ENCODE measurements at regions not wholly inside any gene's neighbourhood (a gene's known extent, or its start where the extent isn't known, plus 50 kb on each side); places are given as distances from the start of the nearest gene placed in this dataset.
A peak's percentile ranks its signal among the peaks of the same experiment; 100 is the strongest.

- no peak overlapping the region for H3K4me3 ChIP-seq
- H3K36me3 ChIP-seq, result no peaks in the 10 kb centered on the region
- WGBS, 2 donors, result 2 to 9% methylated on average over 4 of the region's 4 CpGs
- H3K27ac ChIP-seq, result no peak overlapping the region
- H3K4me1 ChIP-seq, result no peaks in the 10 kb centered on the region
- no peak for DNase-seq
- TF ChIP-seq CTCF (IDR thresholded peaks at IDR 0.05) (peak in 3 of 4 experiments; percentile 34 to 59 (median 58)), EP300 (IDR thresholded peaks at IDR 0.05) (no peak), POLR2AphosphoS5 (IDR thresholded peaks at IDR 0.05) (no peak), POLR2A (IDR thresholded peaks at IDR 0.05) (no peak)
- intact Hi-C loops (cut with DNase I), result loop anchor here (2.0 kb wide), 1 partner anchor 89 kb away; no protein-coding TSS in a partner anchor
- no peaks in the 10 kb centered on the region for H3K27me3 ChIP-seq
- no peaks in the 10 kb centered on the region for H3K9me3 ChIP-seq
Measured at GRCh38 chr3:132253262-132253878, 63.8 kb upstream of the ACP3 start.

GRCh38 chr3:132254076-132254755 is 63.0 kb upstream of the ACP3 start:
- Histone ChIP-seq H3K36me3 (no peaks in the 10 kb centered on the region), H3K4me3 (no peak overlapping the region), H3K9me3 (no peaks in the 10 kb centered on the region), H3K4me1 (no peaks in the 10 kb centered on the region), H3K27me3 (no peaks in the 10 kb centered on the region), H3K27ac (no peak overlapping the region)
- WGBS, 2 donors, result 83 to 87% methylated on average over 4 of the region's 4 CpGs
- TF ChIP-seq POLR2AphosphoS5 (IDR thresholded peaks at IDR 0.05) (no peak), CTCF (IDR thresholded peaks at IDR 0.05) (no peak), POLR2A (IDR thresholded peaks at IDR 0.05) (no peak), EP300 (IDR thresholded peaks at IDR 0.05) (no peak)
- intact Hi-C loops (cut with DNase I), result no loop called here
- DNase-seq, result no peak

GRCh38 chr3:132255041-132255745 is 62.0 kb upstream of the ACP3 start:
- Histone ChIP-seq H3K36me3 (no peaks in the 10 kb centered on the region), H3K27me3 (no peaks in the 10 kb centered on the region), H3K4me3 (no peak overlapping the region), H3K27ac (no peak overlapping the region), H3K4me1 (no peaks in the 10 kb centered on the region), H3K9me3 (no peaks in the 10 kb centered on the region)
- intact Hi-C loops (cut with DNase I), result no loop called here
- 62 to 71% methylated on average over 5 of the region's 5 CpGs for WGBS, 2 donors
- no peak for TF ChIP-seq CTCF (IDR thresholded peaks at IDR 0.05)
- TF ChIP-seq EP300 (IDR thresholded peaks at IDR 0.05), result no peak
- no peak for TF ChIP-seq POLR2A (IDR thresholded peaks at IDR 0.05)
- TF ChIP-seq POLR2AphosphoS5 (IDR thresholded peaks at IDR 0.05), result no peak
- DNase-seq, result no peak

- Histone ChIP-seq H3K36me3 (no peaks in the 10 kb centered on the region), H3K4me3 (no peak overlapping the region), H3K27ac (no peak overlapping the region), H3K4me1 (no peaks in the 10 kb centered on the region), H3K9me3 (no peaks in the 10 kb centered on the region), H3K27me3 (no peaks in the 10 kb centered on the region)
- no peak for DNase-seq
- TF ChIP-seq CTCF (IDR thresholded peaks at IDR 0.05) (no peak), POLR2A (IDR thresholded peaks at IDR 0.05) (no peak), POLR2AphosphoS5 (IDR thresholded peaks at IDR 0.05) (no peak)
- intact Hi-C loops (cut with DNase I), result no loop called here
Measured at GRCh38 chr3:132256989-132257388, 60.2 kb upstream of the ACP3 start.

Measured in sigmoid colon (tissue), 6 donors.